NOMO-1 treated with DMSO at 0.1 percent for 48 hours (cell line): ENCODE measurements at regions not wholly inside any gene's neighbourhood (a gene's known extent, or its start where the extent isn't known, plus 50 kb on each side); places are given as distances from the start of the nearest gene placed in this dataset.

Experiments
- DNase-seq: peaks from one replicate; lab custom pipeline; 2025; ENCODE audit not compliant: unreplicated experiment; lab: John Stamatoyannopoulos, UW

GRCh38 chr10:78312197-78313047 is 278.8 kb downstream of the RPS24 start:
- DNase-seq = no peak

DNA sequence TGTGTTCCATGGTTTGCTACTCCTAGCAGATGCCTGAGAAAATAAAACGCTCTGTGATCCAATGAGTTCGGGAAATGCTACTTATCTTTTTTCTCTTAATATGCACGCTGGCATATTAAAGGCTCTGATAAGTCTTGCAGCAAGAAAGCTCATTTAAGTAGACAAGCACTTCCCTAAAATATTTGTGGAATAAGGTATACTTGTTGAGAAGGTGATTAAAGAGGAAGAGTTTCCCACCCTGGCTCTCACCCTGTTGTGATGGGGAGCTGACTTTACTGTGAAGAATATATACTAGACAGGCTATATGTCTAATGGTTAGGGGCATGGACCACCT is 279.4 kb downstream of the RPS24 start:
- no peak for DNase-seq

DNA sequence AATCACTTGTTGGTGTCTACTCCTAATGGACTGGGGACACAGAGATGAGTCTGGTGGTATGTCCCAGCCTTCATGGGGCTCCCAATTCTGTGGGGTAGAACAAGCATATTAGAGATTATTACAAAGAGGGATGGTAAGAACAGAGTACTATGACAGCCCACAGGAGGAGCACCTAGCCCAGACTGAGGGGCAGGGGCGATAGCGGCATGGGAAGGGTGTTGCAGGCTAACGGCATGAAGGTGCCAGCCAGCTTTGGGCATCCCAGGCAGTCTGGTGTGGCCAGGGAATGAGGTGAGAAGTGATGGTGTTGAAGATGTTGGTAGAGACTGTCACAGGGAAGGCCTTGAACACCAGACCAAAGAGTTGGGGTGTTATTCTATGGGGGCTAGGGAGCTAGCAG is 280.0 kb downstream of the RPS24 start:
- DNase-seq = no peak

DNA sequence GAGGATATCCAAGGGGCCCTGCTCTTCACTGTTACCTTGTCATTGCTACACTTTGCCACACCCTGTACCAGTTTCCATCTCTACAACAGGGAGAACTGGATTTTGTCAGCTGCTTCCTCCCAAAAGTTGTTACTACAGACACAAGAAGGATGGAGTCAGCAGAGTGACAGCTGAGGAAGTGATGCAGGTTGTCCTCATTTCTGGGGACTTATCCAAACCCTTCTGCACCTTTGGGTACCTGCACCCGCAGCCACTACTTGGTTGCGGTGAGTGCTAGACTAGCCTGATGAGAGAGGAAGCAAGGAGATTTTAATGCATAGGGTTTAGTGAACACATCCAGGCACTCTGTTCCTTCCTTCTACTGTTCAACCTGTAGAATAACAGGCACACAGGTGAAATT is 281.0 kb downstream of the RPS24 start:
- DNase-seq = no peak

DNA sequence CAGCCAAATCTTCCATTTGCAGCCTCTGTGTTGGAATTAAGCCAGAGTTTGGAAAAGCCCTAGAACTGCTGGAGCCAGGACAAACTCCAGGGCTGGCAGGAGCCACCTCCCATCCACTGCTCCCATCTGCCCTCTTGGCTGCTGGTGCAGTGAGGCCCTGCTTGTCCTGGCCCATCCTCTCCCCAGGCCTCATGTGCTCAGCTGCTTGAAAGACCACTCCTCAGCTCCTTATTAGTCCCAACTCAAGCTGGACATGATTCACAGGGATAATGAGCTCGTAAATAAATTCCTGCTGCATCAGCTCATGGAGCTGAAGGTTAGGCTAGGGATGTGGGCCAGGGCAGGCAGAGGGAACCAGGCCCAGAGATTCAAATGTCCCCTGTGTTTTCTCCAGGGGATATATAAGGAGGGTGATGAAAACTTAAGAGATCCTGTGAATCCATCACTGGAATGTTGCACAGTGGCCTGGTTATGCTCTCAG is 282.8 kb downstream of the RPS24 start:
- no peak for DNase-seq

DNA sequence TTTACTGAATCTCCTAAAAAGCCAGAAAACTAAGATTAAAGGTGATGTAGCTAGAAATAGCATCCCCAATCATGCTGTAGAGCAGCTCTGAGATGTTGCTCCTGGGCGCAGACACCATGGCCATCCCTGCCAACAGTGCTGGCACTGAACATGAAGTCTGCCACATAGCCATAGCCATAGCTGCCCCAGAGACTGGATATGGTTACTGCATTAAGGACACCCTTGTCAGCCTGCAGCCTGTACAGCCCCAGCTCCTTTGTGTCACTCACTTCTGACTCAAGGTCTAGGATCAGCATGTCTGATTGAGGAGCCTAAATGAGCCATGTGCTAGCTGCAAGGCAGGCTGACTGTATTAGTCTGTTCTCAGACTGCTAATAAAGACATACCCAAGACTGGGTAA is 284.6 kb downstream of the RPS24 start:
- no peak for DNase-seq

DNA sequence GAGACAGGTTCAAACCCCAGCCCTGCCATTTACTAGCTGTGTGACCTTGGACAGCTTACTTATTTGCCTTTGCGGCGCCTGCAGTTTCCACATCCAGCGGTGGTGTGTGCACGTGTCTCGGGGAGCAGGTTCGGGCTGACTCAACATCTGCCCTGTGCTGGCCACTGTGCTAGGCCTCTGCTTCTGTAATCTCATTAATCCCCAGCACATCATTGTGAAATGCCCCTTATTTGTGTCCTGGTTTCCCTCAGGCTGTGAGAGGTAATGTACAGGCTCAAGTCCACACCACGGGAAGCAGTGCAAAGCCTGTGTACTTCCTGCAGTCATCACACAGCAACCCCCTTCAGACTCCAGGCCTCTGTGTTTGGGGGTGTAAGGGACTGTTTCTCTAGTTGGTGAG is 285.7 kb downstream of the RPS24 start:
- no peak for DNase-seq

DNA sequence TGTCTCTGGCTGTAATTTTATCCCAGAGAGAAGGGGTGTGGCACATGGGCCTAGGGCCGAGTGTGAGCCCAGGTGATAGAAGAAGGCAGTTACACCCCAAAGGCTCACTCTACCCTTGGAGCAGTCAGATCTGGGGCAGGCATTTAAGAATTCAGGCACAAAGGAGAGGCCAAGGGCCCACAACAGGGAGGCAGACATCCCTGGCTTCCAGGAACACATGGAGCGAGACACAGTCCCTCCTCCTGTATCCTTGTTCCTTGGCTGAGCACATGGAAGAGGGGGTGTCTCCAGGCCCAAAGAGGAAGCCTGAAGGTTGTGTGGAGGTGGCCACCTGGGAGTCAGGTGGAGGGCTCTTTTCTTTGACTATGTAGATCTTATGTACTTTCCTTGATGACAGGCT is 286.2 kb downstream of the RPS24 start:
- DNase-seq = no peak

DNA sequence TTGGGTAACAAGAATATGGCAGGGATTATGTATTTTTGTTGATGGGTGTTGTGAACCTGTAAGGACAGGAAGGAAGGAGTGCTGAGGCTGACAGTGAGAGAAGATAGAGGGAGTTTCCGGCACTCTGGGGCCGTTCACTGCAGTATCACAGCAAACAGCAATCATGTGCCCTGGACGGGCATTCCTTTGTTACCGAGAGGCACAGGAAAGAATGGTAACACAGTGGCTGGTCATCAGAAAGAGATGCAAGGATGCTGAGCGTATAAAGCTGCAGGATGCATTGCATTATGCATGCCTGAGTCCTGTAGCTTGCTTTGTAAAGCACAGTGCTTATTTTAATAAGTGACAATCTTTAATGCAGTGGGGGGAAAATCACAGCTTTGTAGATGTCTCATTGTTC is 286.8 kb downstream of the RPS24 start:
- DNase-seq = no peak

- no peak for DNase-seq
Observed at GRCh38 chr10:78321000-78321399, 287.3 kb downstream of the RPS24 start.

GRCh38 chr10:78321500-78321899 is 287.8 kb downstream of the RPS24 start:
- DNase-seq = no peak

DNA sequence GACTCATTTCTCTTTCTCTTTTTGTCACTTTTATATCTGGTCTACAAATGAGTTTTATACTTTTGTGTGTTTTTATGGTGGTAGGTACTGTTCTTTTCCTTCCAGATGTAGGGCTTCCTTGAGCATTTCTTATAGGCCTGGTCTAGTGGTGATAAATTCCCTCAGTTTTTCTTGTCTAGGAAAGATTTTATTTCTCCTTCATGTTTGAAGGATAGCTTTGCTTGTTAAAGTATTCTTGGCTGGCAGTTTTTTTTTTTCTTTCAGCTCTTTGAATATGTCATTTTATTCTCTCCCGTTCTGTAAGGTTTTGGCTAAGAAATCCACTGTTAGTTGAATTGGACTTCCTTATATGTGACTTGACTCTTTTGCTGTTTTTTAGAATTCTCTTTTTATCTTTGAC is 292.7 kb downstream of the RPS24 start:
- DNase-seq = no peak

DNA sequence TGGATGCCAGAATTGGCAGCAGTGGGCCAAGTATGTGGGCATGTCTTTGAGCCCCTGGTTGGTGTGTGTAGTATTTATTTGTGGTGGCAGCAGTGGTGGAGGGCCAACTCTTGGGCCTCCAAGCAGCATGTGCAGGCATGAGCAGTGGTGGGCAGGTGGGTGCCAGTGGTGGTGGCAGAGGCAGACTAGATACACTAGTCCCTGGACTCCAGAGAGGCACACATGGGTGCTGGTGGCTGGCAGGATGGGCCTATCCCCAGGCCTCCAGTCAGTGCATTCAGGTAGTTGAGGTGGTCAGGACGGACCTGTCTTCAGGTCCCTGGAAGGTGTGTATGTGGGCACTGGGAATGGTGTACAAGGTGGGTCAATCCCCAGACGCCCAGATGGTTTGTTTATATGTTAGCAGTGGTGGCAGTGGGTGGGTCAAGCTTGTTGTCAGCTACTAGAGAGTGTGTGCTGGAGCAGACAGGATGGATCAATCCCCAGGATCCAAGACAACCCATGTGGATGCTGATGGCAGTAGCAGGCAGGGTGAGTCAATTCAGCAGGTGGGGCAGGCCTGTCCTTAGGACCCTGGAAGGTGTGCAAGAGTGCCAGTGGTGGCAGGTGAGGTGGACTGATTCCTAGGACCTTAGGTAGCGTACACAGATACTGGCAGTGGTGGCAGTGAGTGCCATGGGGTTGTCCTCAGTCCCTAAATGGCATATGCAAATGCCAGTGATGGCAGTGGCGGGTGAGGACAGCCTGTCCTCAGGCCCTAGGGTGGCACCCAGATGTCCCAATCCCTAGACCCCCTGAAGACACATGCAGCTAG is 294.3 kb downstream of the RPS24 start:
- DNase-seq = no peak

DNA sequence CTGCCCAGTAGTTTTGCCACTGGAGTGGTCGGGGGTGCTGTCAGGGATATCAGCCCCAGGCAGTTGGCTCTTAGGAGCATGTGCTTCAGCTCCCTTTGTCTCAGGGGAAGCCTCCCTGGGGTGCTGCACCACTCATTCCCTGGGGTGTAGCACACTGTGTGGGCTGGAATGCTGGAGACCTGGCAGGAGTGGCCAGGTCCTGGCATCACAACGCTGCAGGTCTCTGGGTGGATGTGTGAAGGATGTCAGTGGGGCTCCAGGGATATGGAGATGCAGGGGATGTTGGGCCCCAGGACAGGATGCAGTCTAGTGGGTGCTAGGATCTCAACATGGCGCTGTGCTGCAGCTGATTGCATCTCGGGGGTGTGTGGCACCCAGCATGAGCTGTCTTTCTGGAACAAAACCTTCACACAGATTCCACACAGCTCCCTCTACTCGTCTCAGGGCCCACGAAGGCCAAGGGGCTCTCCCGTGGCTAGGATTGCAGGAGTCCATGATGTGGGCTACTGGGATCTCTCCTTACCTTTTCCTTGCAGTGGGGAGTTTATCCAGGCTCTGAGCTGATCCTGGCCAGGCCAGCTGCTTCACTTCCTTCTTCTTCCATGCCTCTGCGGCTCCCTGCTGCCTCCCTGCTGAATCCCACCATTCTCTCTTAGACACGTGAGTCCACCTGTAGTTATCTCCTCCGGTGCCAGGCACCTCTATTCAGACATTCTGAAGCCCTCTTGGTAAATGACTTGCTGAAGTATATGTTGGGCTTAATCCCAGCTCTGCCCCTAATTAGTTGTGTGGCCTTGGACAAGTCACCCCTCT is 295.1 kb downstream of the RPS24 start:
- DNase-seq = no peak

DNA sequence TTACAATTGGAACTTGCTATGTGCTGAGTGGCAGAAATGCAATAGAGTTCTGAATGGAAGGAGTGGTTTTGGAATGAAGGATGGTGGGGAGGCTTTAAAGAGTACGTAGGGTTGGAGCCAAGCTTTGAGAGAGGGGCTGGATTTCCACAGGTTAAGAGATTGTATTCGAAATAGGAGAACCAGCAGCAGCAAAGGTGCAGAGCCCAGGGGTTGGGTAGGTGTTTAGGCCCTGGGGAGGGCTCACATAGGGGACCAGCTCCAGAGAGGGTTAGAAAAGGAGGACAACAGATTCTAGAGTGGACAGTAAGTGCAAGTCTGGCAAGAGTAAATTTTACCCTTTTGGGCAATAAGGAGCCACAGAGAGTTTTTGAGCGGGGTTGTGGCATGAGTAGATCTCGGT is 297.2 kb downstream of the RPS24 start:
- no peak for DNase-seq

- DNase-seq = no peak
Observed at GRCh38 chr10:78331391-78331922, 297.8 kb downstream of the RPS24 start.

DNA sequence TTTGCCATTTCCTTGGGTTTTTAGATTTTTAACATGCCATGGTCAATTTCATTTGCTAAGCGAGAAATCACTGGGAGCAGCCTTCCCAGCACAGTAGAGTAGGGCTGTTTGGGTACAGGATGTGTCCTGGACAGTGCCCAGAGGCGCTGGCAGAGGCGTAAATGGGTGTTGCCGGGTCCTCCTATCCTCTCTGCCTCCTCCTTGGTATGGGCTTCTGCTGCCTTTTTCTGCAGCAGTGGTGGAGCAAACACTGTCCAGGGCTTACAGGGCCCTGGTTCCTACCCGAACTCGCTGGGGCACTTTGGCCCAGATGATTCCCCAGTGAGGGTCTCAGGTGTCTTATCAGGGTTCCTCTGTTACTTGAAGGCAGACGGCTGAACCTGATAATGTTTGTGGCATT is 298.3 kb downstream of the RPS24 start:
- DNase-seq = no peak

- DNase-seq = no peak
Observed at GRCh38 chr10:78332657-78333056, 299.0 kb downstream of the RPS24 start.

GRCh38 chr10:78333362-78334143 is 299.9 kb downstream of the RPS24 start:
- DNase-seq = no peak

DNA sequence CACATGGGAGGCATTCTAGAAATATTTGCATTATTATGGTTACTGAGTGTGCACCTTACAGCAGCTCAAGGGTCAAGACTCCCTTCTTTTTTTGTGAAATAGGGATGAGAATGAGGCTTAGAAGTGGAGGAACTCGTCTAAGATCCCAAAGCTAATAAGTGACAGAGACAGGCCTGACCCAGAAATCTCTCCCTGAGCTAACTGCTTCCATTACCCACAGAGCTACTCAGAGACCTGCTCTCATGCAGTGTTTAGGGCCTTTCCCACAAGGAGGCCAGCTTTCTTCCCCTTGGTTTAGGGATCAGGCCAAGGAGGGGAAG is 301.7 kb downstream of the RPS24 start:
- no peak for DNase-seq
